CD4-positive, alpha-beta memory T cell (primary cell): ENCODE measurements at regions not wholly inside any gene's neighbourhood (a gene's known extent, or its start where the extent isn't known, plus 50 kb on each side); places are given as distances from the start of the nearest gene placed in this dataset.
A peak's percentile ranks its signal among the peaks of the same experiment; 100 is the strongest.

Source experiments
- CTCF ChIA-PET: fragments of 350-600 bp; sonication (Branson Sonifier 250); formaldehyde crosslinking; loops from one replicate; lab custom pipeline; 2021; ENCODE audit warnings: inconsistent platforms; ENCODE audit not compliant: partially characterized antibody; lab: Charles Lee
- POLR2A ChIA-PET: fragments of 350-600 bp; sonication (Branson Sonifier 250); formaldehyde crosslinking; loops from one replicate; lab custom pipeline; 2021; ENCODE audit not compliant: partially characterized antibody; lab: Charles Lee
- DNase-seq, 5 donors: peaks; one replicate each; pipeline versions ENCODE4 v3.0.0 to v3.0.0-alpha.2; 2020 to 2022; ENCODE audit warnings: mixed read lengths in 1 of 5
- H3K27ac ChIP-seq: one replicate; pipeline ENCODE4 v1.7.0; 2013; ENCODE audit warnings: low read depth, low read length
- H3K27me3 ChIP-seq: 2 replicates; pipeline ENCODE4 v1.7.0; 2013; ENCODE audit warnings: mild to moderate bottlenecking, low read length, moderate library complexity; ENCODE audit not compliant: insufficient read depth
- H3K36me3 ChIP-seq: 2 replicates; pipeline ENCODE4 v1.7.0; 2013; ENCODE audit warnings: mild to moderate bottlenecking, low read length, moderate library complexity; ENCODE audit not compliant: insufficient read depth
- H3K4me1 ChIP-seq: 2 replicates; pipeline ENCODE4 v1.7.0; 2013; ENCODE audit warnings: mild to moderate bottlenecking, low read length, moderate library complexity; ENCODE audit not compliant: insufficient read depth
- H3K4me3 ChIP-seq, 2 donors: one replicate each; pipeline ENCODE4 v1.7.0; 2013; ENCODE audit warnings: low read length in 2 of 2, mild to moderate bottlenecking in 1 of 2
- H3K9me3 ChIP-seq, 2 donors: one replicate each; pipeline ENCODE4 v1.7.0; 2013; ENCODE audit warnings: low read length in 2 of 2, control low read depth in 1 of 2; ENCODE audit not compliant: control insufficient read depth in 1 of 2
- H3K27ac Mint-ChIP-seq, 7 donors: one replicate each; pipeline ENCODE4 v1.8.0; 2020 to 2021; ENCODE audit warnings: mixed read lengths in 7 of 7, mild to moderate bottlenecking in 6 of 7, inconsistent platforms in 3 of 7, moderate library complexity in 3 of 7
- H3K27me3 Mint-ChIP-seq, 2 donors: one replicate each; pipeline ENCODE4 v1.8.0; 2020 to 2021; ENCODE audit warnings: mixed read lengths in 2 of 2
- H3K36me3 Mint-ChIP-seq, 2 donors: one replicate each; pipeline ENCODE4 v1.8.0; 2020 to 2021; ENCODE audit warnings: mixed read lengths in 2 of 2, inconsistent platforms in 1 of 2, mild to moderate bottlenecking in 1 of 2
- H3K4me1 Mint-ChIP-seq, 4 donors: one replicate each; pipeline ENCODE4 v1.8.0; 2020 to 2021; ENCODE audit warnings: mixed read lengths in 4 of 4, mild to moderate bottlenecking in 1 of 4
- H3K4me3 Mint-ChIP-seq, 8 donors: one replicate each; pipeline ENCODE4 v1.8.0; 2020 to 2021; ENCODE audit warnings: mixed read lengths in 8 of 8, mild to moderate bottlenecking in 7 of 8, moderate library complexity in 6 of 8, inconsistent platforms in 3 of 8
- H3K9me3 Mint-ChIP-seq, 8 donors: one replicate each; pipeline ENCODE4 v1.8.0; 2020 to 2021; ENCODE audit warnings: mixed read lengths in 8 of 8, mild to moderate bottlenecking in 5 of 8, inconsistent platforms in 3 of 8, moderate library complexity in 1 of 8
- intact Hi-C: fragments of 100-400 bp; cut with micrococcal nuclease; formaldehyde crosslinking; loops from one replicate; pipeline ENCODE4 v1.15.1; 2023

DNA sequence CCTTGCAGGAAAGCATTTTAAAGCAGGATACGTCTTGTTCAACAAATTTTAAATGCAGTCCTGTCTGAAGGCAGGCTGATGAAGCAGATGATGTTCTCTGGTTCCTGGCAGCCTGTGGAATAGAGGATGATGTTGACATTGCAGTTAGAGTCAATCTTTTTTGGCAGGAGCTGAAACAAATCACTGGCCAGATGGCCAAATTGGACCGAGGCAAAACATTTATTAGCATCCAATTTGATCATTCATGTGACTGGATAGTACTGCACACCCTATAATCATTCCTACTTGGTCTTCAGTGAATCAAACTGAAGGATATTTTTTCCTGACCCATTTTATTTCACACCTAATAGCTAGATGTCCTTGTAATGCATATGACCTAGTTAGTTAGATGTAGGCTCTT is 172.2 kb upstream of the SLC10A2 start:
- no peaks in the 10 kb centered on the region for H3K4me1 ChIP-seq
- H3K27ac ChIP-seq = no peak overlapping the region
- no peak overlapping the region for H3K4me3 ChIP-seq
- CTCF ChIA-PET = interaction anchor here (0.9 kb wide), 1 partner anchor 18 kb away, joined by 3 read pairs; no protein-coding TSS in a partner anchor
- H3K9me3 ChIP-seq = no peaks in the 10 kb centered on the region
- POLR2A ChIA-PET = no interaction called here
- H3K4me1 Mint-ChIP-seq = no peaks in the 10 kb centered on the region
- DNase-seq = no peak
- H3K4me3 Mint-ChIP-seq = no peak overlapping the region
- peaks cover 0 to 6% (median under 1%) of the 10 kb centered on the region in 8 donors for H3K9me3 Mint-ChIP-seq
- H3K36me3 ChIP-seq = no peaks in the 10 kb centered on the region
- no peaks in the 10 kb centered on the region for H3K27me3 Mint-ChIP-seq
- H3K36me3 Mint-ChIP-seq = no peaks in the 10 kb centered on the region
- H3K27ac Mint-ChIP-seq = no peak overlapping the region
- intact Hi-C loops = no loop called here
- no peaks in the 10 kb centered on the region for H3K27me3 ChIP-seq

DNA sequence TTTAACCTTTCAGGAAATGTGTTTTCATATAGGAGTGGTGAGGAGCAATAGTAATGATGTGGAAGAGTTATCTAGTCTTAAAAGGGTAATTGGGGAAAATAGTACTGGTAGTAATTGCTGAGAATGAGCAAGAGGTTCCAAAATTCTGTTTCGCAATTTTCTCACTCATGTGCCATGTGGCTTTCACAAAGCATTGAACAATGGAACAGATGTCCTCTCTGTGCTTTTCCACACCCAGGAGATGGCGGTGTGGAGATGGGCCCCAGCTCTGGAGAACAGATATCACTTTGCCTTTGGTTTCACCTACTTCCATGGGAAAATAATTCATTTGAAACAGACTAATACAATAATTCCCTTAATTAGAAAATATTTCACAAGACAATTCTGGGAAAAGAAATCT is 170.0 kb upstream of the SLC10A2 start:
- CTCF ChIA-PET = no interaction called here
- POLR2A ChIA-PET = no interaction called here

DNA sequence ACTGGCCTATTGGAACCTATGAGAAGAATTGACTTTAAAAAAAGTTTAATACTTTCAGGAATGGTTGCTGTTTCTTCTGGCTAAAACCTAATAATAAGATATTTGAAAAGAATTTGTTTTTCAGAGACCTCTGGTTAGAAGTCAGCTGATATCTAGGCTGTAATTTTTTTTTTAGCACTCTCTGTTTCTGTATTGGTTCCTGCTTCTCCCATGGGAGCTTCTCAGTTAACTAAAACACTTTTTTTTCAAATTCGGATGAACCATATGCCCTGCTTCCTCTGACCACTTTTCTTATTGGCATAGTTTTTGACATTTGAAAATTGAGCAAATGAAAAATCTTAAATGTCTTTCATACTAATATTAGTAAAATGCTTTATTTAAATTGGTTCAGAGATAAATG is 163.5 kb upstream of the SLC10A2 start:
- CTCF ChIA-PET = interaction anchor here (0.9 kb wide), 1 partner anchor 9 kb away, joined by 3 read pairs; no protein-coding TSS in a partner anchor
- H3K27ac ChIP-seq = no peak overlapping the region
- H3K4me1 Mint-ChIP-seq = no peaks in the 10 kb centered on the region

More for the DNA sequence above, 170.0 kb upstream of the SLC10A2 start:
- no peaks in the 10 kb centered on the region for H3K4me1 ChIP-seq
- no peaks in the 10 kb centered on the region for H3K4me1 Mint-ChIP-seq
- H3K36me3 ChIP-seq = no peaks in the 10 kb centered on the region
- H3K27me3 Mint-ChIP-seq = no peaks in the 10 kb centered on the region
- H3K27ac ChIP-seq = no peak overlapping the region
- peaks cover 0 to 18% (median 6%) of the 10 kb centered on the region in 8 donors for H3K9me3 Mint-ChIP-seq
- no peak for DNase-seq
- no peaks in the 10 kb centered on the region for H3K36me3 Mint-ChIP-seq
- no peaks in the 10 kb centered on the region for H3K27me3 ChIP-seq
- H3K9me3 ChIP-seq = no peaks in the 10 kb centered on the region
- no peak overlapping the region for H3K27ac Mint-ChIP-seq
- H3K4me3 Mint-ChIP-seq = no peak overlapping the region
- no peak overlapping the region for H3K4me3 ChIP-seq
- intact Hi-C loops = no loop called here

DNA sequence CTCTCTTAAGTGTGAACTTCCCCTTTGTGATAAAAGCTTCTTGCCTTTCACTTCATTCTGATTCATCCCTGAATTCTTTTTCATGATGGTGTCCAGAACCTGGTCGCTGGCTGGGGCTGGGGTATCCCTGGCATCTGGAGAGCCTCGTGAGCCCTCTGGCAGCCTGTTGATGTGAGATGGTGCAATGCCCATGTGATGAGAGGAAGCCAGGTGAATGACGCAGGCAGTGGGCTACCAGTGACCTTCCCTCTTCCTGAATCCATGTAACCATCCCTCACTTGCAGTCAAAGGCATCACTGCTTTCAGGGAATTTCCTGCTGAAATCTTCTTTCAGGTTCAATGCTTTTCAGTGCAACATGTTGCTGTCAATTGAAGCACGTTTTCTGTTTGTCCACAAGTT is 158.6 kb upstream of the SLC10A2 start:
- H3K4me3 Mint-ChIP-seq = no peak overlapping the region
- Histone ChIP-seq H3K4me1 (no peaks in the 10 kb centered on the region), H3K4me3 (no peak overlapping the region), H3K27me3 (no peaks in the 10 kb centered on the region), H3K27ac (no peak overlapping the region), H3K9me3 (no peaks in the 10 kb centered on the region), H3K36me3 (no peaks in the 10 kb centered on the region)
- H3K4me1 Mint-ChIP-seq = no peaks in the 10 kb centered on the region
- peaks cover 0 to 2% of the 10 kb centered on the region in 2 donors for H3K27me3 Mint-ChIP-seq
- peaks cover 0 to 8% (median 5%) of the 10 kb centered on the region in 8 donors for H3K9me3 Mint-ChIP-seq
- intact Hi-C loops = no loop called here
- DNase-seq = no peak
- ChIA-PET POLR2A (no interaction called here), CTCF (no interaction called here)
- no peaks in the 10 kb centered on the region for H3K36me3 Mint-ChIP-seq
- H3K27ac Mint-ChIP-seq = no peak overlapping the region

More for the DNA sequence above, 163.5 kb upstream of the SLC10A2 start:
- Histone ChIP-seq H3K4me1 (no peaks in the 10 kb centered on the region), H3K4me3 (no peak overlapping the region), H3K9me3 (no peaks in the 10 kb centered on the region), H3K36me3 (no peaks in the 10 kb centered on the region), H3K27me3 (no peaks in the 10 kb centered on the region)
- Mint-ChIP-seq H3K4me3 (no peak overlapping the region), H3K27ac (no peak overlapping the region), H3K27me3 (no peaks in the 10 kb centered on the region), H3K9me3 (peaks cover 2 to 24% (median 14%) of the 10 kb centered on the region in 8 donors), H3K36me3 (no peaks in the 10 kb centered on the region)
- intact Hi-C loops = no loop called here
- POLR2A ChIA-PET = no interaction called here
- no peak for DNase-seq

DNA sequence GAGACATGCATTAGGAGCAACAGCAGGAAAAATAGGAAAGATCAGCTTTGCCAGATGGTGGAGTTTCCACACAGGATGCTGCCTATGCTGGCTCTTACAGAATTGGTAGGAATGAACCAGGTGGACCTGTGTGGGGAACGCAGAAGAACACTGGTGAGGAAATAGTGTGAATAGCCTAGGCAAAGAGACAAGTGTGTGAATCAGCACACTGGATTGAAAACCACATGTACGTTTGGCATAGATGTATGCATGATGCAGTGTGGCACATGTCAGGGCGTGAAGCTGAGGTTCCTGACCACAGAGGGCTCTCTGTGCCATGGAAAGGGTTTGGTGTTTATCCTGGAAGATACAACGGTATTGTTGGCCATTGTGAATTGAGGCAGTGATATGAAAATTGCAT is 156.5 kb upstream of the SLC10A2 start:
- Mint-ChIP-seq H3K9me3 (peaks cover 0 to 5% (median 0%) of the 10 kb centered on the region in 8 donors), H3K4me1 (no peaks in the 10 kb centered on the region), H3K4me3 (no peak overlapping the region), H3K27me3 (peaks cover 0 to 2% of the 10 kb centered on the region in 2 donors), H3K27ac (peak overlapping the region in 1 of 7 donors; percentile 69), H3K36me3 (no peaks in the 10 kb centered on the region)
- H3K36me3 ChIP-seq = no peaks in the 10 kb centered on the region
- no peak overlapping the region for H3K4me3 ChIP-seq
- H3K9me3 ChIP-seq = no peaks in the 10 kb centered on the region
- H3K27ac ChIP-seq = no peak overlapping the region
- ChIA-PET CTCF (no interaction called here), POLR2A (no interaction called here)
- intact Hi-C loops = no loop called here
- DNase-seq = no peak
- H3K27me3 ChIP-seq = no peaks in the 10 kb centered on the region
- H3K4me1 ChIP-seq = no peaks in the 10 kb centered on the region

DNA sequence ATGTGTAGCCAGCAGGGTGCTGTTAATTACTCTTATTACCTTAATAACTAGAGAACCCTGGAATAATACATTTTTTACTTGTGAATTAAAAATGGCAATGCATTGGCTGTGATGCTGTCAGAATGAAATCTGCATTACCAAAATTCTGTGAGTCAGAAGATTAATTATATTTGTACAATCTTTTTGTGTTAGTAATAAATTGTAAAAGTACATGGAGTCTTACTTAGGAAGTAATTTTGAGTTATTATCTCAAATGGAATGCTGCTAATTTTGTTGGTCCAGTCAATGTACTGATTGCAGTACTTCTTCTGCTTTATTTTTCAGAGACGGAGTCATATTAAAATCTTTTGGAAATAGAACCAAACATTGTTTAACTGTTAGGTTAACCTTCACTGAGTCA is 152.0 kb upstream of the SLC10A2 start:
- no peaks in the 10 kb centered on the region for H3K4me1 Mint-ChIP-seq

DNA sequence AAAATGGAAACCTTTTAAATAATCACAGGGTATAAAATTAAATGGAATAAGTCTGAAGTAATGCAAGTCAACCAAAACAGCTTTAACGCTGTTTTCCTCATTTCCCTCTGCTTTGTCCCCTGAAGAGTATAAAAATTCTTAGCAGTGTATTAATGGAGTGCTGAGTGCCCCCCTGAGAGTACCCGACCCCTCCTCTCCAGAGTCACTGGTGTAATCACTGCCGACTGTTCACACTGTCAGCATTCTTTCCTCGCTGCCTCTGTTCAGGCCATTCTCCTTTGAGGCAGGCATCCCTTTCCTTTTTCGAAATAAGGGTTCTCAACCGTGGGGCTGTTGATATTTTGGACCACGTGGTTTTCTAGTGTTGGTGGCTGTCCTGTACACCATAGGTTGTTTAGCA is 146.9 kb upstream of the SLC10A2 start:
- Mint-ChIP-seq H3K27me3 (no peaks in the 10 kb centered on the region), H3K36me3 (no peaks in the 10 kb centered on the region), H3K4me3 (no peak overlapping the region), H3K27ac (no peak overlapping the region), H3K9me3 (peaks cover 0 to 2% (median 0%) of the 10 kb centered on the region in 8 donors), H3K4me1 (no peaks in the 10 kb centered on the region)
- DNase-seq = no peak
- ChIA-PET CTCF (no interaction called here), POLR2A (no interaction called here)
- Histone ChIP-seq H3K27ac (no peak overlapping the region), H3K9me3 (no peaks in the 10 kb centered on the region), H3K36me3 (no peaks in the 10 kb centered on the region), H3K4me1 (no peaks in the 10 kb centered on the region), H3K27me3 (no peaks in the 10 kb centered on the region), H3K4me3 (no peak overlapping the region)
- intact Hi-C loops = no loop called here

More for the DNA sequence above, 152.0 kb upstream of the SLC10A2 start:
- Mint-ChIP-seq H3K9me3 (peaks cover 0 to 4% (median under 1%) of the 10 kb centered on the region in 8 donors), H3K36me3 (no peaks in the 10 kb centered on the region), H3K27ac (no peak overlapping the region), H3K4me3 (no peak overlapping the region), H3K27me3 (peaks cover 0 to under 1% of the 10 kb centered on the region in 2 donors)
- intact Hi-C loops = no loop called here
- H3K4me1 ChIP-seq = no peaks in the 10 kb centered on the region
- H3K4me3 ChIP-seq = no peak overlapping the region
- DNase-seq = no peak
- ChIA-PET CTCF (no interaction called here), POLR2A (no interaction called here)
- H3K36me3 ChIP-seq = no peaks in the 10 kb centered on the region
- H3K27ac ChIP-seq = no peak overlapping the region
- no peaks in the 10 kb centered on the region for H3K27me3 ChIP-seq
- no peaks in the 10 kb centered on the region for H3K9me3 ChIP-seq

DNA sequence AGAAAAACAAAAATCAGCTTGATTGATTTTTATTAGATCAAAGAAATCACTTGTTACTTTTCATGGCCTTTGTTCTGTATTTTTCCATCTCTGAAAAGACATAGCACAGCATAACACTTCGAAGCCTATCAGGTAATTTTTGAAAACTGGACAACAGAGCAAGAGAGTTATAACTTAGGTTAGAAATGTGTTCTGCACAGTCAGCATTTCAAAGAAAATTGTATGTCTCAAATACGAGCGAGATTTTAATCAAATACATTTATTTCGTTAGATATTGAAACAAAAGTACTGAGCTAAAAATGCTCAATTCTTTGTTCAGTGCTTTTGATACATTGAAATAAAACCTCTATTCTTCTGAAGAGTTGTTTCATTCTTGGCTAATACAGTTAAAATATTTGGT is 144.1 kb upstream of the SLC10A2 start:
- Histone ChIP-seq H3K27me3 (no peaks in the 10 kb centered on the region), H3K4me1 (no peaks in the 10 kb centered on the region), H3K4me3 (no peak overlapping the region), H3K27ac (no peak overlapping the region), H3K36me3 (no peaks in the 10 kb centered on the region), H3K9me3 (no peaks in the 10 kb centered on the region)
- Mint-ChIP-seq H3K4me1 (no peaks in the 10 kb centered on the region), H3K4me3 (no peak overlapping the region), H3K36me3 (no peaks in the 10 kb centered on the region), H3K9me3 (peaks cover 0 to under 1% (median 0%) of the 10 kb centered on the region in 8 donors), H3K27me3 (no peaks in the 10 kb centered on the region), H3K27ac (no peak overlapping the region)
- ChIA-PET CTCF (no interaction called here), POLR2A (no interaction called here)
- intact Hi-C loops = no loop called here
- DNase-seq = no peak
